RPMI7951 (cell line): ENCODE measurements at regions not wholly inside any gene's neighbourhood (a gene's known extent, or its start where the extent isn't known, plus 50 kb on each side); places are given as distances from the start of the nearest gene placed in this dataset.

Experiments used
- DNase-seq: peaks from one replicate; pipeline ENCODE4 v3.0.0-alpha.2; 2012; ENCODE audit warnings: low read depth

- DNase-seq, result no peak
These were observed 337.9 kb upstream of the ACVR2A start for GRCh38 chr2:147506889-147507288.

- DNase-seq, result no peak
These were observed 342.0 kb upstream of the ACVR2A start for GRCh38 chr2:147502711-147503290.

GRCh38 chr2:147501968-147502367 is 342.9 kb upstream of the ACVR2A start:
- no peak for DNase-seq

GRCh38 chr2:147500819-147501395 is 343.9 kb upstream of the ACVR2A start:
- DNase-seq, result no peak

GRCh38 chr2:147500229-147500628 is 344.6 kb upstream of the ACVR2A start:
- no peak for DNase-seq

- DNase-seq, result no peak
These were observed 345.0 kb upstream of the ACVR2A start for GRCh38 chr2:147499785-147500184.

GRCh38 chr2:147495734-147496133 is 349.1 kb upstream of the ACVR2A start:
- no peak for DNase-seq

GRCh38 chr2:147492471-147492870 is 352.4 kb upstream of the ACVR2A start:
- no peak for DNase-seq

GRCh38 chr2:147491506-147491905 is 353.3 kb upstream of the ACVR2A start:
- no peak for DNase-seq

- DNase-seq, result no peak
These were observed 354.2 kb upstream of the ACVR2A start for GRCh38 chr2:147490401-147491261.

GRCh38 chr2:147488472-147488871 is 356.4 kb upstream of the ACVR2A start:
- no peak for DNase-seq

GRCh38 chr2:147487978-147488289 is 356.9 kb upstream of the ACVR2A start:
- no peak for DNase-seq

GRCh38 chr2:147487286-147487977 is 357.4 kb upstream of the ACVR2A start:
- DNase-seq, result no peak

GRCh38 chr2:147485210-147485851 is 359.5 kb upstream of the ACVR2A start:
- no peak for DNase-seq

- DNase-seq, result no peak
These were observed 360.9 kb upstream of the ACVR2A start for GRCh38 chr2:147483911-147484310.

- DNase-seq, result no peak
These were observed 361.7 kb upstream of the ACVR2A start for GRCh38 chr2:147482916-147483669.

GRCh38 chr2:147482111-147482895 is 362.5 kb upstream of the ACVR2A start:
- no peak for DNase-seq

- no peak for DNase-seq
These were observed 365.5 kb upstream of the ACVR2A start for GRCh38 chr2:147479358-147479757.

GRCh38 chr2:147473075-147473474 is 371.8 kb upstream of the ACVR2A start:
- DNase-seq, result no peak

GRCh38 chr2:147471126-147471525 is 373.7 kb upstream of the ACVR2A start:
- DNase-seq, result no peak

- no peak for DNase-seq
These were observed 375.4 kb upstream of the ACVR2A start for GRCh38 chr2:147469471-147469870.
